ENCODE measurements at regions not wholly inside any gene's neighbourhood (a gene's known extent, or its start where the extent isn't known, plus 50 kb on each side); places are given as distances from the start of the nearest gene placed in this dataset.

DNA sequence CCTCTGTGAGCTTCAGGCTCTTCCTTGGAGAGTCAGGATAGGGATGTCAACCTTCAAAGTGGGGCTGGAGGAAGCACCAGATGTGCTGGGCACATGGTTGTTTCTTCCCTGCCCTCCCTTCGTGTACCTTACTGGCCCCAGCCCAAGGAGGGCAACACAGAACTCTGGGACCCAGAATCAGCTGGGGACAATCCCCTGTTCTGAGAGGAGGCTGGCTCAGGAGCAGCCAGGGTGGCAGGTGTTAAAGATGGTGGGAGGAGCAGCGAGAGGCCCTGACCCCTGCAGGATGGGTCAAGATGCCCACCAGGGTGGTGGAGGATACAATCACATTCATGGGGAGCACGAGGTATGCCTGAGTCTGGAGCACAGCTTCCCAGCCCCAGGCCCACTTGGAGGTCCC is 300.4 kb downstream of the ABCC12 start:
- H3K27ac ChIP-seq (ENCODE audit: low read depth, low read length): no peak overlapping the region
- H3K9me3 ChIP-seq (ENCODE audit: control insufficient read depth in 1 of 2, low read length in 2 of 2): peaks cover 0 to 5% of the 10 kb centered on the region in 2 donors
- H3K9ac ChIP-seq (ENCODE audit: low read depth in 1 of 2, low read length in 2 of 2): no peak overlapping the region
- H3K4me3 ChIP-seq (ENCODE audit: low read depth in 1 of 2, low read length in 2 of 2): no peak overlapping the region
- H3K27me3 ChIP-seq (ENCODE audit: control insufficient read depth in 1 of 2, insufficient read depth in 2 of 2, low read length in 2 of 2): no peaks in the 10 kb centered on the region
- no peaks in the 10 kb centered on the region for H3K4me1 ChIP-seq (ENCODE audit: control insufficient read depth in 1 of 2, insufficient read depth in 2 of 2, low read length in 2 of 2)
- no peaks in the 10 kb centered on the region for H3K36me3 ChIP-seq (ENCODE audit: control insufficient read depth in 1 of 2, insufficient read depth in 2 of 2, low read length in 2 of 2)

DNA sequence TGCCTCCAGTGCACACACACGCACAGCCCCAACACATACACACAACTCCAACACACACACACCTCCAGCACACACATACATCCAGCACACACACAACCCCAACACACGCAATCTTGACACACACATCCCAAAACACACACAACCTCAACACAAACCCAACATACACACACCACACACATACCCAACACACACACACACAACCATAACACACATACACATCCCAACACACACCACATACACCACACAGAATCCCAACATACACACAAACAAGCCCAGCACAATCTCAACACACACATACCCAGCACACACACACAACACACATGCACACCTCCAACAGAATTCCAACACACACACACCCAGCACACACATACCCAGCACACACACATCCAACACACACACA is 301.1 kb downstream of the ABCC12 start:
- Histone ChIP-seq H3K9me3 (ENCODE audit: control insufficient read depth in 1 of 2, low read length in 2 of 2) (peaks cover 0 to 5% of the 10 kb centered on the region in 2 donors), H3K4me3 (ENCODE audit: low read depth in 1 of 2, low read length in 2 of 2) (no peak overlapping the region), H3K9ac (ENCODE audit: low read depth in 1 of 2, low read length in 2 of 2) (no peak overlapping the region), H3K27me3 (ENCODE audit: control insufficient read depth in 1 of 2, insufficient read depth in 2 of 2, low read length in 2 of 2) (no peaks in the 10 kb centered on the region), H3K4me1 (ENCODE audit: control insufficient read depth in 1 of 2, insufficient read depth in 2 of 2, low read length in 2 of 2) (no peaks in the 10 kb centered on the region), H3K36me3 (ENCODE audit: control insufficient read depth in 1 of 2, insufficient read depth in 2 of 2, low read length in 2 of 2) (no peaks in the 10 kb centered on the region), H3K27ac (ENCODE audit: low read depth, low read length) (no peak overlapping the region)

DNA sequence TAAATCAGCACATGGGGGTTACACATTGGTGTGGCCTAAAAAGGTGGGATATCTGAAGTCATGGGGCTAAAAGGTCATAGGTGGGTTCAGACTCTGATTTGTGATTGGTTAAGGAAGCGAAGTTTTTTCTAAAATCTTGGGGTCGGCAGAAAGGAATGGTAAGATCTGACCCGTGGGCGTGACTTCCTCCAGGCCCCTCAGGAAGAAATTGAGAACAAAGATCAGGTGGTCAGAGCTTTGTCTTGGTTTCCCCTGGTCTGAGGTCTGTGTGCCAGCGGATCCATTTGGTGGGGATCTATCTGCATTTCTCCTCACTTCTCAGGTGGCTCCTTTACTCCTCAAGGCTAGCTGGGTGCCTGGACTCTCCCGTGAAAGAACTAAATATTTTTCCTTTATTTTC is 302.8 kb downstream of the ABCC12 start:
- Histone ChIP-seq H3K36me3 (ENCODE audit: control insufficient read depth in 1 of 2, insufficient read depth in 2 of 2, low read length in 2 of 2) (no peaks in the 10 kb centered on the region), H3K27me3 (ENCODE audit: control insufficient read depth in 1 of 2, insufficient read depth in 2 of 2, low read length in 2 of 2) (no peaks in the 10 kb centered on the region), H3K4me1 (ENCODE audit: control insufficient read depth in 1 of 2, insufficient read depth in 2 of 2, low read length in 2 of 2) (no peaks in the 10 kb centered on the region), H3K4me3 (ENCODE audit: low read depth in 1 of 2, low read length in 2 of 2) (no peak overlapping the region), H3K9me3 (ENCODE audit: control insufficient read depth in 1 of 2, low read length in 2 of 2) (peaks cover 0 to 5% of the 10 kb centered on the region in 2 donors), H3K27ac (ENCODE audit: low read depth, low read length) (no peak overlapping the region), H3K9ac (ENCODE audit: low read depth in 1 of 2, low read length in 2 of 2) (no peak overlapping the region)

DNA sequence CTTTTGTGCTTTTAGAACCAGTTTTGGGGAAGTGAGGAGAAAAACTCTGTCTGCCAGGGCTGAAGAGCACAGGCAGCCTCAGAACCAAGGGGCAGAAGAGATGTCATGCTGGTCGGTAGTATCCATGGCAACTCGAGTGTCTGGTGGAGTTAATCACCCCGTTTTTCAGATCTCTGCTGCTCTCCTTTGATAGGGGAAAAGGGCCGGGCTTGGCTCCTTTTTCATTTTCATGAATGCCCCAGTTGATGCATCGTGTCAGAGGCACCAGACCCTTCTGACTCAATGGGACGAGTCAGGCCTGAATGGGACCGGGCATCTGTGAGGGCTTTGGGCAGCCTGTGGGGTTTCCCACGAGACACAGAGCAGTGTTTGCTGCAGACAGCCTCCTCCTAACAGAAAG is 304.6 kb downstream of the ABCC12 start:
- Histone ChIP-seq H3K27me3 (ENCODE audit: control insufficient read depth in 1 of 2, insufficient read depth in 2 of 2, low read length in 2 of 2) (no peaks in the 10 kb centered on the region), H3K36me3 (ENCODE audit: control insufficient read depth in 1 of 2, insufficient read depth in 2 of 2, low read length in 2 of 2) (no peaks in the 10 kb centered on the region), H3K9ac (ENCODE audit: low read depth in 1 of 2, low read length in 2 of 2) (no peak overlapping the region), H3K27ac (ENCODE audit: low read depth, low read length) (no peak overlapping the region), H3K4me1 (ENCODE audit: control insufficient read depth in 1 of 2, insufficient read depth in 2 of 2, low read length in 2 of 2) (no peaks in the 10 kb centered on the region), H3K4me3 (ENCODE audit: low read depth in 1 of 2, low read length in 2 of 2) (no peak overlapping the region), H3K9me3 (ENCODE audit: control insufficient read depth in 1 of 2, low read length in 2 of 2) (peaks cover 0 to 5% of the 10 kb centered on the region in 2 donors)

DNA sequence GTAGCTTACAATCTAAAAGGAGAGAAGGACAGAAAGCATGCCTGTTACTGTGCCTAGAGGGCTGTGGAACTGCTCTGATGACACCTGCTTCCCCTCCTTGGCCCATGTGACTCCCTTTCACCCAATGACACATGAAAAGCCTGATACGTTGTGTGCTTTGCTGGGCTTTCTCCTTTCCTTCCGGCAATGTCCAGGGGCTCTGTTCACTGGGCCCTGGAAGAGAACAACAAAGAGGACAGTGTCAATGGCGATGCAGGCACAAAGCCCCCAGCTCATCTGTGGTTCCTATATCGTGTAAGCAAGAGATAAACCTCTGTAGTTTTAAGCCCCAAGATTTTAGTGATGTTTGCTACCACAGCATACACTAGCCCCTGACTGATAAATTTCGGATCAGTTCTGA is 306.1 kb downstream of the ABCC12 start:
- no peak overlapping the region for H3K27ac ChIP-seq (ENCODE audit: low read depth, low read length)
- no peaks in the 10 kb centered on the region for H3K27me3 ChIP-seq (ENCODE audit: control insufficient read depth in 1 of 2, insufficient read depth in 2 of 2, low read length in 2 of 2)
- H3K9me3 ChIP-seq (ENCODE audit: control insufficient read depth in 1 of 2, low read length in 2 of 2): peaks cover 0 to 3% of the 10 kb centered on the region in 2 donors
- no peaks in the 10 kb centered on the region for H3K36me3 ChIP-seq (ENCODE audit: control insufficient read depth in 1 of 2, insufficient read depth in 2 of 2, low read length in 2 of 2)
- no peak overlapping the region for H3K9ac ChIP-seq (ENCODE audit: low read depth in 1 of 2, low read length in 2 of 2)
- no peaks in the 10 kb centered on the region for H3K4me1 ChIP-seq (ENCODE audit: control insufficient read depth in 1 of 2, insufficient read depth in 2 of 2, low read length in 2 of 2)
- H3K4me3 ChIP-seq (ENCODE audit: low read depth in 1 of 2, low read length in 2 of 2): no peak overlapping the region

DNA sequence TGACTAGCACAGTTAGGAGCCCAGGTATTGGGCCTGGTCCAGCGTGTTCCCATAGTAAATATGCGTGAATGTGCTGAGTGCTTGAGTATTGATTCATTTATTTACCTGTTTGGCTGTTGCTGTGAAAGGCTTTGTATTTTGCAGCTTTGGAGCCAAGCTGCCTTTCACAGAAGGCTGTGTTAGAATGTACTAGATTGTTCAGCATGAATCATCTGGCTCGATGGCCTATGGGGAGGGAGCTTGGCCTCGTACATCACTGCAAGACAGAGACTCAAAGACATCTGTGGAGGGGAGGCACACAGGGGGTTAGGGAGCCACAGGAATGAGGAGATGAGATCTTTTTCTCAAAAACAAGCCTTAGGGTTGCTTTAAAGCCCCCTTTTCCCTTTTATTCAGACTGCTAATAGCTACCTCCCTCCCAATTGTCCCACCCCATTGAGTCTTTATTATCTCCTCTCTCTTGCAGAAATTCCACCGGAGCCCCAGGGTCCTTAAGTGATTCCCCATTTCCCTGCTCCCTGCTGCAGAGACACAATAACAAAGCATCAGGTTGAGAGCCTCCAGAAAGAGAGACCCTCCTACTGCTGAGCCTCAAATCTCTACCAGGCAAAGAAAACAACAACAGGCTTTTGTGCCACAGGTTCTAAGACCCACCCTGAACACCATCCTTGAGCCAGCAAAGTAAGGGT is 307.2 kb downstream of the ABCC12 start:
- no peaks in the 10 kb centered on the region for H3K36me3 ChIP-seq (ENCODE audit: control insufficient read depth in 1 of 2, insufficient read depth in 2 of 2, low read length in 2 of 2)
- no peaks in the 10 kb centered on the region for H3K27me3 ChIP-seq (ENCODE audit: control insufficient read depth in 1 of 2, insufficient read depth in 2 of 2, low read length in 2 of 2)
- H3K4me3 ChIP-seq (ENCODE audit: low read depth in 1 of 2, low read length in 2 of 2): no peak overlapping the region
- H3K9ac ChIP-seq (ENCODE audit: low read depth in 1 of 2, low read length in 2 of 2): no peak overlapping the region
- no peaks in the 10 kb centered on the region for H3K9me3 ChIP-seq (ENCODE audit: control insufficient read depth in 1 of 2, low read length in 2 of 2)
- no peaks in the 10 kb centered on the region for H3K4me1 ChIP-seq (ENCODE audit: control insufficient read depth in 1 of 2, insufficient read depth in 2 of 2, low read length in 2 of 2)
- no peak overlapping the region for H3K27ac ChIP-seq (ENCODE audit: low read depth, low read length)

DNA sequence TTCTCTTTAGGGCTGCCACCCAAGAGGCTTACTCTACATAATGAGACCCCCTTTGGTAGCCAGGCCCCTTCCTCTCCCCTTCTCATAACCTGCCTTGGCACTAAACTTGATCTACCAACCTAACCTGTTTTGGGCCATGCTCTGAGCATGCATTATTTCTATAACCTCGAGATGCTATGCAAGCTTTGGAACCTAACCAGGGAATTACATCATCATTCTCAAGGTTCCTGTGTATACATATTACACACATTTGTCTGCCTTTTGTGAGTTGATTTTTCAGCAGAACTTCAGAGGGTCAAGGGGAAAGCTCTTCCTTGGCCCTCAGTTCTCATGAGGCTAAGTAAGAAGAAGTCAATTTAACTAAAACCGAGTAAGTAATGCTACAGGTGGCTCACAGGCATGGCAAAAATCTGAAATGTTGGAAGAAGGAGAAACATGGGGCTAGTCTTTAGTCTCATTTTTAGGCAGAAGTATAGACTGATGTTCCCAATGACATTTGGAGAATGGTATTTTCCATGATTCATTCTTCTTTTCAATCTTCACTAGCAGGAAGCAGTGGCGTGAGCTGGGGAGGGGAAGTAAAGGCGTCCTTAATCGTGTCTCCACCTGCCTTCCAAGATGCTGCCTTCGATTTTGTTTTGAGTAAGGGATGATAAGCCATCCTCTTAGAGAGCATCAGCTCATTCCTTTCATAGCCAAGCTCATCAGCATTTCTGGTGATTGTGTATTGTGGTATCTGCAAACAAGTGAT is 308.4 kb downstream of the ABCC12 start:
- H3K4me1 ChIP-seq (ENCODE audit: control insufficient read depth in 1 of 2, insufficient read depth in 2 of 2, low read length in 2 of 2): no peaks in the 10 kb centered on the region
- H3K36me3 ChIP-seq (ENCODE audit: control insufficient read depth in 1 of 2, insufficient read depth in 2 of 2, low read length in 2 of 2): no peaks in the 10 kb centered on the region
- H3K27ac ChIP-seq (ENCODE audit: low read depth, low read length): no peak overlapping the region
- H3K27me3 ChIP-seq (ENCODE audit: control insufficient read depth in 1 of 2, insufficient read depth in 2 of 2, low read length in 2 of 2): no peaks in the 10 kb centered on the region
- H3K9ac ChIP-seq (ENCODE audit: low read depth in 1 of 2, low read length in 2 of 2): no peak overlapping the region
- H3K4me3 ChIP-seq (ENCODE audit: low read depth in 1 of 2, low read length in 2 of 2): no peak overlapping the region
- H3K9me3 ChIP-seq (ENCODE audit: control insufficient read depth in 1 of 2, low read length in 2 of 2): no peaks in the 10 kb centered on the region

DNA sequence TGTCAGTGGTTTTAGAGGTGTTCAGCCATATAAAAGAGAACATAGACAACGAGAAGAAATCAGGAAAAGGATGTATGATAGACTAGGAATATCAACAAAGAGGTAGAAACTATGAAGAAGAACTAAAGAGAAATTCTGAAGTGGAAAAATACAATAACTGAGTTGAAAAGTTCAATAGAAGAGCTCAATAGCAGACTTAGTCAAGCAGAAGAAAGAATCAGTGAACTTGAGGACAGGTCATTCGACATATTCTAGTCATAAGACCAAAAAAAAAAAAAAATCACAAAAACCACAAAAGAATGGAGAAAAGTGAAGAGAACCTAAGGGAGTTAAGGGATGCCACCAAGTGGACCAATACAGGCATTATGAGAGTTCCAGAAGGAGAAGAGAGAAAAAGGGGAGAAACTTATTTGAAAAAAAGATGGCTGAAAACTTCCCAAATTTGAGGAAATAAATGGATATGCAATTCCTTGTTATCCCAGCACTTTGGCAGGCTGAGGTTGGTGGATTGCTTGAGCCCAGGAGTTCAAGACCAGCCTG is 321.2 kb downstream of the ABCC12 start:
- Histone ChIP-seq H3K27me3 (ENCODE audit: control insufficient read depth in 1 of 2, insufficient read depth in 2 of 2, low read length in 2 of 2) (no peaks in the 10 kb centered on the region), H3K4me1 (ENCODE audit: control insufficient read depth in 1 of 2, insufficient read depth in 2 of 2, low read length in 2 of 2) (no peaks in the 10 kb centered on the region), H3K36me3 (ENCODE audit: control insufficient read depth in 1 of 2, insufficient read depth in 2 of 2, low read length in 2 of 2) (no peaks in the 10 kb centered on the region), H3K9me3 (ENCODE audit: control insufficient read depth in 1 of 2, low read length in 2 of 2) (peaks cover 9 to 17% of the 10 kb centered on the region in 2 donors), H3K27ac (ENCODE audit: low read depth, low read length) (no peak overlapping the region), H3K4me3 (ENCODE audit: low read depth in 1 of 2, low read length in 2 of 2) (no peak overlapping the region), H3K9ac (ENCODE audit: low read depth in 1 of 2, low read length in 2 of 2) (no peak overlapping the region)

DNA sequence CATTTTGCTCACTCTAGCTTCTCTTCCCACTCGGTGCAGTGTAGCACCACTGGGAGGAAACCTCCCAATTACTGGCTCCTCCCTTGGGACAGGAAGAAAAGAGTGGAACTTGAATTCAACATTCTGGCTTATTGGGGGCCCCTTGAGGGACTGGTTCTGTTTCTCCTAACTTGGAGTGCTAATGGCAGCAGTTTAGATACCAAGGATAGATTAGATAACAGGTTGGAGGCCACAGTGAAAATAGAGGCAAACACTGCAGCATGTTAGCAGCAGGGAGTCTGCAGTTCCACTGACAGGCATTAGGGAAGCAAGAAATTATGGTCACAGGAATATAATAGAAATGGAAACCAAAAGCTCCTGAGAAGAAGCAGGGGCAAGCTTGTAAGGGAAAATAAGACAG is 322.0 kb downstream of the ABCC12 start:
- no peak overlapping the region for H3K27ac ChIP-seq (ENCODE audit: low read depth, low read length)
- H3K27me3 ChIP-seq (ENCODE audit: control insufficient read depth in 1 of 2, insufficient read depth in 2 of 2, low read length in 2 of 2): no peaks in the 10 kb centered on the region
- H3K9ac ChIP-seq (ENCODE audit: low read depth in 1 of 2, low read length in 2 of 2): no peak overlapping the region
- no peaks in the 10 kb centered on the region for H3K4me1 ChIP-seq (ENCODE audit: control insufficient read depth in 1 of 2, insufficient read depth in 2 of 2, low read length in 2 of 2)
- no peaks in the 10 kb centered on the region for H3K36me3 ChIP-seq (ENCODE audit: control insufficient read depth in 1 of 2, insufficient read depth in 2 of 2, low read length in 2 of 2)
- H3K9me3 ChIP-seq (ENCODE audit: control insufficient read depth in 1 of 2, low read length in 2 of 2): peaks cover 9 to 17% of the 10 kb centered on the region in 2 donors
- no peak overlapping the region for H3K4me3 ChIP-seq (ENCODE audit: low read depth in 1 of 2, low read length in 2 of 2)

DNA sequence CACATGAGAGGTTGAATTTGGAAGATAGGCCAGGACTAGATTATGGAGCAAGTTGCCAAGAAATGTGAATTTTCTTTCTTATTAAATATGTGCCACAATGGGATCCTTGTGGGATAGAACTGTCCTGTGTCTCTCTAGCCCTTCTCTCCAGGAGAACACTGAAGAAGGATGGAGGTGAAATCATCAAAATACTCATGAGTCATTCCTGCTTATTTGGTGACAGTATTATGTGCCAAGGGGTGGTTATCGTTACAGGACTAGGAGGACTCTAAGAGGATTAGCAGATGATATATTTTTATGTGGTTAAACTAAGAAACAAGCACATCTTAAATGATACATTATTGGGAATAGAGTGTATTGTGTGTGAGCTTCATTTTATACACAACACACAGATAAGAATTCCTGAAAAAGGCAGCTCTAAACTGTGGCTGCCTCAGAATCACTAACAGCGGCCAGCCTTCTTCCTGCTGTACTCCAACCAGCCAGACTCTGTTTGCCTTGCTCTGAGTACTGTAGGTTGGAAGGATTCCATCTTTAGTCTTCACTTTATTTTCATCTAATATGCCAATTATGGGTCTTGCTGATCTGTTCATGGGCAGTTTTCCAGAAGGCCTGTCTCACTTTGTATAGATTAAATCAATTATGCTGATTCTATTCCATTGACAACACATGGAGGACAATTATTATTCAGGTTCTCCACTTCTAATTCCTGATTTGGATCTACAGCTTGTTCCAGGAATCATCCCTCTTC is 325.8 kb downstream of the ABCC12 start:
- Histone ChIP-seq H3K27me3 (ENCODE audit: control insufficient read depth in 1 of 2, insufficient read depth in 2 of 2, low read length in 2 of 2) (no peaks in the 10 kb centered on the region), H3K9me3 (ENCODE audit: control insufficient read depth in 1 of 2, low read length in 2 of 2) (peaks cover 13 to 14% of the 10 kb centered on the region in 2 donors), H3K4me1 (ENCODE audit: control insufficient read depth in 1 of 2, insufficient read depth in 2 of 2, low read length in 2 of 2) (no peaks in the 10 kb centered on the region), H3K9ac (ENCODE audit: low read depth in 1 of 2, low read length in 2 of 2) (no peak overlapping the region), H3K27ac (ENCODE audit: low read depth, low read length) (no peak overlapping the region), H3K4me3 (ENCODE audit: low read depth in 1 of 2, low read length in 2 of 2) (no peak overlapping the region), H3K36me3 (ENCODE audit: control insufficient read depth in 1 of 2, insufficient read depth in 2 of 2, low read length in 2 of 2) (no peaks in the 10 kb centered on the region)

All from duodenal mucosa (tissue), 2 donors.